ELF-1 (cell line): ENCODE measurements at regions not wholly inside any gene's neighbourhood (a gene's known extent, or its start where the extent isn't known, plus 50 kb on each side); places are given as distances from the start of the nearest gene placed in this dataset.
"Not testable (repeated sequence)": the region's sequence is repeated elsewhere in the genome, so short reads cannot be mapped to it uniquely, and the experiment has no call there.

Source experiments
- DNase-seq: peaks from one replicate; pipeline ENCODE4 v3.0.0-alpha.2; 2016; ENCODE audit warnings: low read depth, low spot score

GRCh38 chr9:42931045-42931444 lies 747.6 kb downstream of the SPATA31A6 start:
- DNase-seq, result not testable (repeated sequence)

GRCh38 chr9:42937583-42938235 lies 754.2 kb downstream of the SPATA31A6 start:
- not testable (repeated sequence) for DNase-seq

GRCh38 chr9:42947050-42947449 lies 763.6 kb downstream of the SPATA31A6 start:
- DNase-seq, result not testable (repeated sequence)

GRCh38 chr9:42951239-42951638 lies 767.8 kb downstream of the SPATA31A6 start:
- DNase-seq, result peak; percentile 26

GRCh38 chr9:42965155-42965554 lies 781.7 kb downstream of the SPATA31A6 start:
- DNase-seq, result peak; percentile 1

GRCh38 chr9:42971872-42972271 lies 788.4 kb downstream of the SPATA31A6 start:
- not testable (repeated sequence) for DNase-seq

GRCh38 chr9:42974725-42975124 lies 791.3 kb downstream of the SPATA31A6 start:
- DNase-seq, result peak; percentile 33

- DNase-seq, result not testable (repeated sequence)
These were observed 801.3 kb downstream of the SPATA31A6 start for GRCh38 chr9:42984761-42985160.
